Upper lobe of left lung (tissue), 6 donors: ENCODE measurements at regions not wholly inside any gene's neighbourhood (a gene's known extent, or its start where the extent isn't known, plus 50 kb on each side); places are given as distances from the start of the nearest gene placed in this dataset.
A peak's percentile ranks its signal among the peaks of the same experiment; 100 is the strongest.
"Not testable (repeated sequence)": the region's sequence is repeated elsewhere in the genome, so short reads cannot be mapped to it uniquely, and the experiment has no call there.

Source experiments
- ATAC-seq, 2 donors: fragments of 200-7000 bp; cut with Tn5 transposase; one replicate each; pipeline ENCODE4 v1.9.1; 2022; ENCODE audit warnings: mild to moderate bottlenecking in 2 of 2, moderate library complexity in 2 of 2; ENCODE audit not compliant: low FRiP score in 2 of 2
- DNase-seq, 2 donors: peaks; one replicate each; pipeline ENCODE4 v3.0.0-alpha.2; 2019 to 2020
- H3K27ac ChIP-seq, 4 donors: fragments of 200-600 bp; sonication (generic); one replicate each; pipeline ENCODE4 v1.5.1; 2016 to 2019
- H3K27me3 ChIP-seq, 4 donors: fragments of 200-600 bp; sonication (generic); one replicate each; pipeline ENCODE4 v1.5.1; 2017 to 2019
- H3K36me3 ChIP-seq, 4 donors: fragments of 200-600 bp; sonication (generic); one replicate each; pipeline ENCODE4 v1.5.1; 2016 to 2019
- H3K4me1 ChIP-seq, 4 donors: fragments of 200-600 bp; sonication (generic); one replicate each; pipeline ENCODE4 v1.5.1; 2018 to 2019
- H3K4me3 ChIP-seq, 4 donors: fragments of 200-600 bp; sonication (generic); one replicate each; pipeline ENCODE4 v1.5.1; 2017 to 2019; ENCODE audit warnings: mild to moderate bottlenecking in 2 of 4, moderate library complexity in 1 of 4
- H3K9me3 ChIP-seq, 4 donors: fragments of 200-600 bp; sonication (generic); one replicate each; pipeline ENCODE4 v1.5.1; 2018 to 2019
- WGBS, 2 donors: methylation state at CpG; one replicate each; pipeline ENCODE4 v1.1.5; 2017 to 2018; 5-methylcytosine and 5-hydroxymethylcytosine counted together
- donor health status: DM: no; HTN: no; CAD: no; lungs with moderate emphysema.
- donor health status: DM: no; HTN: yes; CAD: no; lungs with severe emphysema.

GRCh38 chr2:87583370-87583769 is 164.5 kb upstream of the PLGLB2 start:
- H3K27ac ChIP-seq, H3K9me3 ChIP-seq, ATAC-seq, H3K27me3 ChIP-seq, H3K4me1 ChIP-seq, H3K36me3 ChIP-seq, DNase-seq, H3K4me3 ChIP-seq: not testable (repeated sequence)
- 97 to 100% methylated on average over 2 of the region's 2 CpGs for WGBS, 2 donors

GRCh38 chr2:87583803-87584202 is 164.1 kb upstream of the PLGLB2 start:
- WGBS, 2 donors, result 59 to 69% methylated on average over 2 to 13 of the region's 15 CpGs
- DNase-seq, H3K27ac ChIP-seq, H3K36me3 ChIP-seq, ATAC-seq, H3K9me3 ChIP-seq, H3K4me1 ChIP-seq, H3K27me3 ChIP-seq: not testable (repeated sequence)
- H3K4me3 ChIP-seq, result peak overlapping the region in 2 of 4 donors; percentile 14 to 23

GRCh38 chr2:87584268-87584906 is 163.5 kb upstream of the PLGLB2 start:
- ATAC-seq (peak in 1 of 2 donors; percentile 72), DNase-seq (peak in 1 of 2 donors; percentile 81)
- H3K4me3 ChIP-seq, result peak overlapping the region in 2 of 4 donors; percentile 14 to 23
- 9 to 38% methylated on average over 3 to 8 of the region's 35 CpGs for WGBS, 2 donors
- not testable (repeated sequence) for H3K4me1 ChIP-seq, H3K27ac ChIP-seq, H3K9me3 ChIP-seq, H3K36me3 ChIP-seq, H3K27me3 ChIP-seq

GRCh38 chr2:87587934-87588333 is 160.0 kb upstream of the PLGLB2 start:
- not testable (repeated sequence) for H3K9me3 ChIP-seq, H3K27me3 ChIP-seq, H3K4me1 ChIP-seq, H3K4me3 ChIP-seq, ATAC-seq, H3K36me3 ChIP-seq, DNase-seq, H3K27ac ChIP-seq
- no CpG with 5 or more reads among the region's 1 CpG for WGBS, 2 donors

GRCh38 chr2:87592974-87593373 is 154.9 kb upstream of the PLGLB2 start:
- H3K27me3 ChIP-seq, H3K4me3 ChIP-seq, H3K36me3 ChIP-seq, H3K4me1 ChIP-seq, H3K9me3 ChIP-seq, ATAC-seq, H3K27ac ChIP-seq, DNase-seq: not testable (repeated sequence)
- WGBS, 2 donors, result 94 to 100% methylated on average over 4 of the region's 4 CpGs

- WGBS, 2 donors, result 0 to 19% methylated on average over 4 of the region's 10 CpGs
- DNase-seq (peak; percentile 55 to 81), ATAC-seq (peak; percentile 78 to 80)
- H3K36me3 ChIP-seq, H3K27ac ChIP-seq, H3K4me3 ChIP-seq, H3K9me3 ChIP-seq, H3K4me1 ChIP-seq, H3K27me3 ChIP-seq: not testable (repeated sequence)
These were observed 153.9 kb upstream of the PLGLB2 start for GRCh38 chr2:87593784-87594610.

GRCh38 chr2:87594611-87594992 is 153.3 kb upstream of the PLGLB2 start:
- H3K36me3 ChIP-seq, H3K27me3 ChIP-seq, H3K9me3 ChIP-seq, H3K4me1 ChIP-seq, H3K4me3 ChIP-seq, H3K27ac ChIP-seq, ATAC-seq, DNase-seq: not testable (repeated sequence)
- 50 to 60% methylated on average over 2 to 5 of the region's 7 CpGs for WGBS, 2 donors

GRCh38 chr2:87595017-87595416 is 152.9 kb upstream of the PLGLB2 start:
- not testable (repeated sequence) for H3K9me3 ChIP-seq, H3K4me1 ChIP-seq, H3K27me3 ChIP-seq, ATAC-seq, H3K4me3 ChIP-seq, DNase-seq, H3K27ac ChIP-seq, H3K36me3 ChIP-seq
- 40 to 53% methylated on average over 1 to 3 of the region's 6 CpGs for WGBS, 2 donors

GRCh38 chr2:87600961-87601360 is 146.9 kb upstream of the PLGLB2 start:
- WGBS, 2 donors, result 88% methylated on average over 1 of the region's 3 CpGs; no CpG with 5 or more reads in 1 of the 2 donors
- DNase-seq, H3K4me1 ChIP-seq, H3K27ac ChIP-seq, H3K9me3 ChIP-seq, ATAC-seq, H3K27me3 ChIP-seq, H3K4me3 ChIP-seq, H3K36me3 ChIP-seq: not testable (repeated sequence)

- H3K36me3 ChIP-seq, H3K4me3 ChIP-seq, ATAC-seq, H3K4me1 ChIP-seq, H3K9me3 ChIP-seq, H3K27ac ChIP-seq, H3K27me3 ChIP-seq, DNase-seq: not testable (repeated sequence)
- no CpG with 5 or more reads among the region's 7 CpGs for WGBS, 2 donors
These were observed 145.8 kb upstream of the PLGLB2 start for GRCh38 chr2:87602118-87602517.

GRCh38 chr2:87602728-87603127 is 145.2 kb upstream of the PLGLB2 start:
- H3K4me1 ChIP-seq, H3K36me3 ChIP-seq, DNase-seq, H3K4me3 ChIP-seq, H3K9me3 ChIP-seq, H3K27me3 ChIP-seq, H3K27ac ChIP-seq: not testable (repeated sequence)
- no CpG with 5 or more reads among the region's 2 CpGs for WGBS, 2 donors
- peak in 1 of 2 donors; percentile 60 for ATAC-seq

GRCh38 chr2:87603418-87604278 is 144.2 kb upstream of the PLGLB2 start:
- H3K9me3 ChIP-seq, H3K36me3 ChIP-seq, H3K27me3 ChIP-seq, H3K27ac ChIP-seq, DNase-seq, H3K4me1 ChIP-seq, H3K4me3 ChIP-seq: not testable (repeated sequence)
- peak; percentile 15 to 64 for ATAC-seq
- no CpG with 5 or more reads among the region's 10 CpGs for WGBS, 2 donors
